ENCODE measurements at regions not wholly inside any gene's neighbourhood (a gene's known extent, or its start where the extent isn't known, plus 50 kb on each side); places are given as distances from the start of the nearest gene placed in this dataset.

DNA sequence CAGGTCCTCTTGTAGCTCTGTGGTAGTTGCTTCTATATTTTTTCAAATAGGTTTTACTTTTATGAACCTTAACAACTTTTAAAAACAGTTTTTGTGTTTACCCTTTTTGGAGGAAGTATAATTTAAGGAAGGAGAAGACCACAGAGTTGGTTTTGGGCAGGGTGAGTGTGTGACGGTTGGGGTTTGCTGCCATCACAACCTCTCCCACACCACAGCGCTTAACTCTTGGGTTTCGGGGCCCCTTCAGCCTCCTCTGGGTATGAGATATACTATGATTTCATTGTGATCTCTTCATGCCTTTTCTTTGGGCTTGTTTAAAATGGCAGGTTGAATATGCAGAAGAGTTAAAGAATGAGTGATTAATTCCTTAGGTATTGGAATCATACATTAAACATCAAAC, 228.7 kb upstream of the CRY1 start:
- DNase-seq (ENCODE audit: insufficient read length, low spot score) (no peak), FAIRE-seq (no peak)
- TF ChIP-seq, protein P1, sequence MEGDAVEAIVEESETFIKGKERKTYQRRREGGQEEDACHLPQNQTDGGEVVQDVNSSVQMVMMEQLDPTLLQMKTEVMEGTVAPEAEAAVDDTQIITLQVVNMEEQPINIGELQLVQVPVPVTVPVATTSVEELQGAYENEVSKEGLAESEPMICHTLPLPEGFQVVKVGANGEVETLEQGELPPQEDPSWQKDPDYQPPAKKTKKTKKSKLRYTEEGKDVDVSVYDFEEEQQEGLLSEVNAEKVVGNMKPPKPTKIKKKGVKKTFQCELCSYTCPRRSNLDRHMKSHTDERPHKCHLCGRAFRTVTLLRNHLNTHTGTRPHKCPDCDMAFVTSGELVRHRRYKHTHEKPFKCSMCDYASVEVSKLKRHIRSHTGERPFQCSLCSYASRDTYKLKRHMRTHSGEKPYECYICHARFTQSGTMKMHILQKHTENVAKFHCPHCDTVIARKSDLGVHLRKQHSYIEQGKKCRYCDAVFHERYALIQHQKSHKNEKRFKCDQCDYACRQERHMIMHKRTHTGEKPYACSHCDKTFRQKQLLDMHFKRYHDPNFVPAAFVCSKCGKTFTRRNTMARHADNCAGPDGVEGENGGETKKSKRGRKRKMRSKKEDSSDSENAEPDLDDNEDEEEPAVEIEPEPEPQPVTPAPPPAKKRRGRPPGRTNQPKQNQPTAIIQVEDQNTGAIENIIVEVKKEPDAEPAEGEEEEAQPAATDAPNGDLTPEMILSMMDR (IDR thresholded peaks at IDR 0.05; ENCODE audit: insufficient read depth, missing control alignments) = no peak

DNA sequence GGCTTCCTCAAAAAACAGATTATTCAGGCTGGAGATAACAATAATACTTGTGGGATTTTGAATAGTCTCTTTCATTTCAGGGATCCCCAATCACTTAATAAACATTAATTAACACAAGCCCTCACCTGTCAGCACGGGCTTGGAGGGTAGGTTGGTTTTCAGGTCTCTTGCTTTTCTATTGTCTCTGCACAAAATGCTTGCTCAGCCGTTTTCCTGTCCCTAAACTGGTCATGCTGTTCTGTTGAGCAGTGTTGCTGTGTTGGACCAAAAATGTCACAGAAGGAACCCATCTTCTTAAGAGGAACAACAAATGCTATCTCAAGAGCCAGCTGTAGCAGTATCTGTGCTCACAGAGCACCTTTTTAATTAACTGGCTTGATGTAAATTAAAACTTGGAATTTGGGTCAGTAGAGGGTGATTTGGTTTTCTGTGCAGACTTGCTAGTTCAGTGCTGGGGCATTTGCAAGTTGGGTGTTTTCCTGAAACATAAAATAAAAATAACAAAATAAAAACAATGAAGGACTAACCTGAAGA, 231.8 kb upstream of the CRY1 start:
- FAIRE-seq = no peak
- TF ChIP-seq, protein P1 (IDR thresholded peaks at IDR 0.05; ENCODE audit: insufficient read depth, missing control alignments) = no peak
- DNase-seq (ENCODE audit: insufficient read length, low spot score) = no peak

DNA sequence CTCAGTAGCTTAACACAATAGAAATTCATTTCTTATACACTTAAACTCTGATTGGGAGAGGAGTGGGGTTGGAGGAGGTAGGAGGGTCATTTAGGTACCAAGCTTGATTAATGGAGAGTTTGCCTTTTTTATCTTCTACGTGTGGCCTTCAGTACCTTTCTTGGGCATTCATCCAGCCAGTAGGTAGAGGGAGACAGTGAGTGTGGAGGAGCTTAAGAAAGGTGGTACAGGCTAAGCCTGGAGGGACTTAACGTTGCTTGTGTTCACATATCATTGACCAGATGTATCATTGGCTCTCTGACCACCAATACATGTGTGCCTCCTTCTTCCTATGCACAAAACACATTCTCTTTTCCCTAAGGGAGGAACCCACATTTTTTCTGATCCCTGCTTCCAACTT, 232.9 kb upstream of the CRY1 start:
- TF ChIP-seq, protein P1 (IDR thresholded peaks at IDR 0.05; ENCODE audit: insufficient read depth, missing control alignments) = no peak
- DNase-seq (ENCODE audit: insufficient read length, low spot score) (no peak), FAIRE-seq (no peak)

DNA sequence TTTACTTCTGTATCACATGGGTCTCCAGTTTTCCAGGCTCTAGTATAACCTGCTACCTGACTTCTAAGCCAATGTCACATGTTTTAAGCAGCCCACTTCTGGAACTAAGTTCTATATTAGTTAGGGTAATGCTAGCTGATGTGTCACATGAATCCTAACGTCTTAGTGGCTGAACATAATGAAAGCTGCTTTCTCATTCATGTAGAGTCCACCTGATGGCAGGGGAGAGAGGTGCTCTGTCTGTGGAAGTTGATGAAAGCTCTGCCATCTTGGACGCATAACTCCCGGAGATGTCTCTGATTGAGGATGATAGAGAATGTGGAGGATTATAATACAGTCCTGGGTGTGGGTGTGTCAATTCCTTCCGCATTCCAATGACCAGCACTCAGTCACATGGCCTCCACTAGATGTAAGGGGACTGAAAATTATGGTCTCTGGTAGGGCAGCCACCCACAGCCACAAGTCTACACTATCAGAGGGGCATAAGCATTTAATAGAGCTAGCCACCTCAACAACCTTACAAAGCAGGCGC, 234.4 kb upstream of the CRY1 start:
- DNase-seq (ENCODE audit: insufficient read length, low spot score) (no peak), FAIRE-seq (no peak)
- TF ChIP-seq, protein P1 (IDR thresholded peaks at IDR 0.05; ENCODE audit: insufficient read depth, missing control alignments) = no peak

DNA sequence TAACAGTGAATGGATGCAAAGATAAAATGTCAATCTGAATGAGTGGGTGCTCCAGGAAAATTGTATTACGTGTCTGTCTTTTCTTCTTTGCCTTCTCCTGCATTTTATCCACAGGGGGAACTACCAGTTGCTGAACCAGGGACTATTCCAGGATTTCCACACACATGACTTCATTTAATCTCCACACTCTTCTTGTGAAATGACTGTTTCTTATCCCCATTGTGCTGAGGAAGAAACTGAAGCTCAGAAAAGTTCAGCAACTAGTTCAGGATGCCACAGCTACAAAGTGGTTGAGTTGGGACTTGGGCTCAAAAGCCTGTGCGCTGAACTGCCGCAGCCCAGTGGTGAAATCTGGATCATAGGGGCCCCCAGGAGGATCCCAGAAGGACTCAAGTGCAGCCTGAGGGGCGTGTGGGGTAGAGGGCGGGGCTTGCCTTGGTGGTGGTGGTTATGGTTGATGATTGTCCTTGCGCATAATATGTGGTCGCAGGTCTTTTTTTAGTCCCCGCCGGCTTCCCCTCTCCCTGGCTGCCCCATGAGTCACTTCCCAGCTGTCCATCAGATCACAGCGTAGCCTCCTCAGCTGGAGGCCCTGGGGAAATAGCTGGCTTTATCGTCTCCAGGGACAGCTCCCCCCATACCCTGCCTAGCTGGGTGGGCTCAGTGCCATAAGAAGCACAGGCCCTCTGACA, 235.2 kb upstream of the CRY1 start:
- TF ChIP-seq, protein P1 (IDR thresholded peaks at IDR 0.05; ENCODE audit: insufficient read depth, missing control alignments) = no peak
- no peak for FAIRE-seq
- no peak for DNase-seq (ENCODE audit: insufficient read length, low spot score)

DNA sequence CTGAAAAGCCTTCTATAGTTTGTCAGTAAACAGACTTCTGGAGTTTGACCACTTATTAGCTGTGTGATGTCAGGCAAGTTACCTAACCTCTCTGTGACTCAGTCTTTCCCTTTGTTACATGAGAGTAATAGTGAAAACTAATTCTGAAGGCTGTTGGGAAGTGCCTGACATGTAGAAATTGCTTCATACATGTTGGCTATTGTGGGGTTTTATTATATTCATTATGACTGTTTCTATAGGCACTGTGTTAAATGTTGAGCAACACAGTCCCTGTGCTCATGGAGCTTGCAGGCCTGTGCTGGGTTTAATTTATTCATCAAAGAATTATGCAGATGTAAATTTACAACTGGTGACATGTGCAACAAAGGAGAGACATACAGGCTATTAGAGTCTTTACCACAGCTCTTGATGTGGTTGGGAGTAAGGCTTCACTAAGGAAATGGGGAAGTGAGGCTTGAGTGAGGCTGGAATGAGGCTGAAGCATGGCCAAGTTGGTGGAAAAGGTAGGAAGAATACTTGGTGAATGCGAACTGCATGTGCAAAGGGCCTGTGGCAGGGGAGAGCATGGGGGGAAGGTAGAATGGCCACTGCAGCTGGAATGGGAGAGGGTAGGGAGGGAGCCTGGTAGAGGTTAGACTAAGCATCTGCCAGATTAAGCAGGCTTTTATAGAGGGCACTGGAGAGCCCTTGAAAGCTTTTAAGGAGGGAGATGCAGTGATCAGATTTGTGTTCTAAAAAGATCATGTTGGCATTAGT, 236.4 kb upstream of the CRY1 start:
- DNase-seq (ENCODE audit: insufficient read length, low spot score) = no peak
- TF ChIP-seq, protein P1 (IDR thresholded peaks at IDR 0.05; ENCODE audit: insufficient read depth, missing control alignments) = no peak
- FAIRE-seq = no peak
